Fibroblast of skin of left quadriceps (primary cell): ENCODE measurements at regions not wholly inside any gene's neighbourhood (a gene's known extent, or its start where the extent isn't known, plus 50 kb on each side); places are given as distances from the start of the nearest gene placed in this dataset.
"Not testable (repeated sequence)": the region's sequence is repeated elsewhere in the genome, so short reads cannot be mapped to it uniquely, and the experiment has no call there.

Experiments used
- DNase-seq, 2 experiments: peaks; one replicate each; pipeline ENCODE4 v3.0.0-alpha.2; 2013; ENCODE audit warnings: low read depth in 2 of 2

- no peak for DNase-seq
Observed at GRCh38 chr6:19245656-19246055, 591.5 kb upstream of the ID4 start.

- not testable (repeated sequence) for DNase-seq
Observed at GRCh38 chr6:19247181-19247580, 590.0 kb upstream of the ID4 start.

GRCh38 chr6:19256123-19256522, 581.0 kb upstream of the ID4 start:
- not testable (repeated sequence) for DNase-seq

DNA sequence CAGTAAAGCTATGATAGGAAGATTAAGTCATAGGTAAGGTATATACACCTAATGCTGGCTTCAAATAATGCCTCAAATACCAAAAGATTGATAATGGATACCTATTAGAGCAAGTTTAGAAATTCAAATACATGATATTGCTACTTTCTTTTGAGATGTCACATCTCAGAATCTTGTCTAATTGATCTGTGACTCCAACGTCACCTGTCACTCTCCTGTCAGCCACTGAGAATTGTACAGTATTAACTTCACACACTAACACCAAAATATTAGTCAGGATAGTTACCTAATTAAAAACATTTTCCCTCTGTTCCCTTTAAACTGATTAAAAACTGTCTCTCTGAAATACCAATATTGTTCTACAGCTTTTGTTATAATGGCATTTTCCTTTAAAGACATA, 575.5 kb upstream of the ID4 start:
- DNase-seq = no peak

- no peak for DNase-seq
Observed at GRCh38 chr6:19268117-19268516, 569.1 kb upstream of the ID4 start.

- DNase-seq = no peak
Observed at GRCh38 chr6:19268718-19269117, 568.5 kb upstream of the ID4 start.

DNA sequence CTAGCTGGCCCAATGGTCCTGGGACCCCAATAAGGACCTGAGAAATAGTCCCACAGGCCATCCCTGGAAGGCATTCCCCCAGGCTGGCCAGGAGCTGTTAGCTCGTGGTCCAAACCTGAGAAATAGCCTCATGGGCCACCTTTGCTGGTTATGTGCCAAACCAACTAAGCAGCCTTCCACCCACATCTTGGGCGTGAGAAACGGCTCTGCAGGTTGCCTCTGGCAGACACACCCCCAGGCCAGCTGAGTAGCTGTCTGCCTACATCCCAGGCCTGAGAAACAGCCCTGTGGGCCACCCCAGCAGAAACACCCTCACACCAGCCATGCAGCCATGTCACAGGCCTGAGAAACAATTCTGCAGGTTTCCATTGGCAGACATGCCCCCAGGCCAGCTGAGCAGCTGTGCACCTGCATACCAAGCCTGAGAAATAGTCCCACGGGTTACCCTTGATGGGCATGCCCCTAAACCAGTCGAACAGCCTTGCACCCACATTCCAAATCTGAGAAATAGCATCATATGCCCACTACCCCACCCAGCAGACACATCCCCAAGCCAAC, 567.8 kb upstream of the ID4 start:
- DNase-seq = no peak

DNA sequence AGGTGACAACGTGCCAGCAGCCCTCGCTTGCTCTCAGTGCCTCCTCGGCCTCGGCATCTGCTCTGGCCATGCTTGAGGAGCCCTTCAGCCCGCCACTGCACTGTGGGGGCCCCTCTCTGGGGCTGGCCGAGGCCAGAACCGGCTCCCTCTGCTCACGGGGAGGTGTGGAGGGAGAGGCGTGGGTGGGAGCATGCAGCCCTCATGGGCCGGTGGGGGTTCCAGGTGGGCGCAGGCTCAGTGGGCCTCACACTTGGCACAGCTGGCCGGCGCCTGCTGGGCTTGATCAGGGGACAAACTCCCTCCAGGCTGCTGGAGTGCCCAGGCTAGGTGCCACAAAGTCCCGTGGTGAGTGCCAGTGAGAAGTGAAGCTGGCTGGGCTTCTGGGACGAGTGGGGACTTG, 566.6 kb upstream of the ID4 start:
- DNase-seq = no peak

- DNase-seq = peak; percentile 5 to 9
Observed at GRCh38 chr6:19279273-19279684, 557.9 kb upstream of the ID4 start.

DNA sequence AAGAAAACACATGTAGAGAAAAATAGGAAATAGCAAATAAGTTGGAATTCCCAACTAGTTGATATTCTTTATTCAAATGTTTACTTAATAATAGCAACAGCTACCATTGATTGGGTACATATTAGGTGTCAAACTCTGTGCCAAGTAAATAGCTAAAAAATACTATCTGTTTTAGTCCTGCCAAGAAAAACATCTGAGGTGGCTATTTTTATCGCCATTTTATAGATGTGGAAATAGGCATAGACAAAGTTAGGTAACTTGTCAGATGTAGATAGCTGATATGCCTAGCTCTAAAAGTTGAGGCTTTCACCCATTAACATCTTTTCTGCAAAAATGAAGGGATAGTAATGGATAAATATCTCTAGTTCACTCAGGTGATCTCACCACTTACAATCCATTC, 549.2 kb upstream of the ID4 start:
- DNase-seq = no peak

DNA sequence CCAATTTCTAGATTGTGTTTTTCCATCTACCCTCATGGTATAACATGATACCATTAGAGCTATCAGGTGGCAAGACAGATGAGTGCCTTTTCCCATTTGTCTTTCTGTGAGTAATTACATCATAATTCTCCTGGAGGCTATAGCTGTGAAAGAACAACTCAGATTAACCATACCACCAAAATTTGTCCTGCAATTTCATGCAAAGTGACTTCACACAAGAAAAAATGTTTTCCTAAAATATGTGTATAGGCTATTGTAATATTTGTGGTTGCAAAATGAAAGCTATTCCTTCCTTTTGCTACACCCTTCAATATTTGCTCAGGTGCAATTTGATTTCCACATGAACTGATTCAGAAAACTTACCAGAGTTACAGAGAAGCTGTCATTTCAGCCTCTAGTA, 547.7 kb upstream of the ID4 start:
- DNase-seq = no peak

GRCh38 chr6:19297880-19298279, 539.3 kb upstream of the ID4 start:
- no peak for DNase-seq

DNA sequence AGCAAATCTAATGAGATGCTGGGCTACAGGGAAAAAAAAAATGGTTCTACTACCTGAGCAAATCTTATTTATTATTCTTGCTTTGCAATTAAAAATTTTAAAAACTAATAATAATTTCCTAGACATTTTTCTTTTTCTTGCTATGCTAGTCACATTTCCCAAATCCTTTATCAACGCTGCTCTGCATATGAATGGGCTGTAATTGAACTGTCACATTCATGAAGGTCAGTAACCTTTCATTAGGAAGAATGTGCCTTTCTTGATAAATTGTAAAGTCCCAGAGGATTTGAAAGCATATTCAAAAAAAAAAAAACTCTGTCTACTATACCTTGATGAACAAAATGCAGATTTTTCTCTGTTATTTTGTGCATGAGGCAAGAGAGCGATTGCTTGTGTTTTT, 538.7 kb upstream of the ID4 start:
- no peak for DNase-seq

DNA sequence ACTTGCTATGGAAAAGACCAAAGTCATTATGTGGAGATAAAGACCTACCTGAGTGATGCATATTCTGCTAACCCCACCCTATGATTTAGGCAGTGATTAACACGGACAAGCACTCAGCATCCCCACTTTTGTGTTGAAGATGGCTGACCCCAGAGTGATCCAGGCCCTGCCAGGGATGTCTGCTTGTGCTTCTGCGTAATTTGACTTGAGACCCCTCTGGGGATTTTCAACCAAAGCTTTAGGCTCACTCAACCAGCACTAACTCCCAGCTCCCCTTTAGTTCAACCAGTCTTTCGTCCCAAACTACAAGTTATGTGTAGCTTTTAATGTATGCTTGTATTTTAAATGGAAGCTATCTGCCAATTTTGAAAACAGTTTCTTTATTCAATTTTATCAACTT, 538.0 kb upstream of the ID4 start:
- DNase-seq = no peak

- DNase-seq = no peak
Observed at GRCh38 chr6:19301980-19302379, 535.2 kb upstream of the ID4 start.

DNA sequence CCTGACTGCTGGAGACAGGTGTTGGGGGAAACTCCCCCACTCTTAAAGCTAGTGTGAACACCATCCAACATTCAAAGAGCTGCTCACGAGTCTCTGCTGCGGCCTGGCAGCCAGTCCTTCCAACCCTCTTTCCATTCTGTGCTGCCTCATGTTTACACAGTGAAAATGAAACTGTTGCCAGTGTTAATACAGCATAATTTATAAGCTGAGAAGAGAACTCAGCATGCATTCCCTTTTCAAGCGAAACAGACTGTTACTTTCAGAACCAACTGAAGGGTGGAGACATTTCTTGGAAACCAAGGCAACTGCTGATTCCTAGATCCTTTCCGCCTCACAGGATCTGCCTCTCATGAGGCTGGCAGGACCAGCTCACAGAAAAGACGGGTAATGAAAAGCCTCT, 533.8 kb upstream of the ID4 start:
- DNase-seq = no peak

- no peak for DNase-seq
Observed at GRCh38 chr6:19309661-19310060, 527.5 kb upstream of the ID4 start.

GRCh38 chr6:19311786-19312185, 525.4 kb upstream of the ID4 start:
- no peak for DNase-seq

GRCh38 chr6:19312241-19312978, 524.8 kb upstream of the ID4 start:
- no peak for DNase-seq

DNA sequence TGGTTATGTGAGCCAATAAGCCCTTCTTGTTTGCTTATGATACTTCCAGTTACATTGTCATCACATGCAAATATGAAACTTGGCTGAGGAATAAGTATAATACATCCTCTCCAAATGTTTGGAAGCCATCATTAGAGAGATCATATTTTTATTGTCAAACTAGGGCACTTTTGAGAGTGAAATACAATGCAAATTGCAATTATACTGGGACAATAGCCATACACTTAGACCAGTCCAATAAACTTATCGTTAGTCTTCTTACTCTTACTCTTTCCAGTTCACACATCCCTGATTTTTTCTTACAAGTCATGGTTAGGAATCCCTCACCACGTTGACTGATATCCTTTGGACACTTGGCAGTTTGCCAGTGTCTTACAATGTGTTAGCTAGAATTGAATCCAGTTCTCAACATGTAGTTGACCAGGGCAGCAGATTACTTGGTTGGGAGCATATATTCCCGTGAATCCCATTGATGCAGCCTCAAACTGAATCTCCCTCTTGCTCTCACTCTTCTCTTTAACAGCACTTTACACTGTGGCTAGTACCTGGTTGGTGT, 519.7 kb upstream of the ID4 start:
- DNase-seq = no peak

GRCh38 chr6:19319005-19319404, 518.2 kb upstream of the ID4 start:
- no peak for DNase-seq

- no peak for DNase-seq
Observed at GRCh38 chr6:19320111-19320581, 517.0 kb upstream of the ID4 start.

GRCh38 chr6:19322691-19323485, 514.3 kb upstream of the ID4 start:
- DNase-seq = peak; percentile 55 to 63
